Uterus (tissue), 2 donors: ENCODE measurements at regions not wholly inside any gene's neighbourhood (a gene's known extent, or its start where the extent isn't known, plus 50 kb on each side); places are given as distances from the start of the nearest gene placed in this dataset.
"Not testable (repeated sequence)": the region's sequence is repeated elsewhere in the genome, so short reads cannot be mapped to it uniquely, and the experiment has no call there.

ENCODE experiments used
- CTCF ChIP-seq, 4 experiments: fragments of 200-600 bp in 2 of 4; fragments of 450-650 bp in 2 of 4; sonication (generic) in 2 of 4; IDR thresholded peaks; one replicate each; pipeline ENCODE4 v1.5.1; 2016 to 2019; ENCODE audit warnings: antibody characterized with exemption in 4 of 4, mild to moderate bottlenecking in 2 of 4, moderate library complexity in 1 of 4
- POLR2A ChIP-seq, 2 donors: fragments of 450-650 bp; IDR thresholded peaks; one replicate each; pipeline ENCODE4 v1.6.1; 2016; ENCODE audit warnings: antibody characterized with exemption in 2 of 2, mild to moderate bottlenecking in 1 of 2, moderate library complexity in 1 of 2

GRCh38 chr7:51397608-51398007 lies 81.0 kb upstream of the COBL start:
- not testable (repeated sequence) for TF ChIP-seq CTCF, POLR2A (IDR thresholded peaks at IDR 0.05)
